Fibroblast of the aortic adventitia (primary cell): ENCODE measurements at regions not wholly inside any gene's neighbourhood (a gene's known extent, or its start where the extent isn't known, plus 50 kb on each side); places are given as distances from the start of the nearest gene placed in this dataset.

ENCODE experiments used
- DNase-seq: peaks from one replicate; pipeline ENCODE4 v3.0.0-alpha.2; 2010; ENCODE audit warnings: low read depth
- H3K4me3 ChIP-seq: 2 replicates; pipeline ENCODE4 v1.5.1; 2011; ENCODE audit warnings: low read depth, mild to moderate bottlenecking, control low read depth, low read length, moderate library complexity
- TF ChIP-seq, protein P1 (sequence below): IDR thresholded peaks from 2 replicates; pipeline ENCODE4 v1.5.1; 2011; ENCODE audit warnings: mild to moderate bottlenecking, low read length, control low read depth, inconsistent platforms; ENCODE audit not compliant: insufficient read depth

DNA sequence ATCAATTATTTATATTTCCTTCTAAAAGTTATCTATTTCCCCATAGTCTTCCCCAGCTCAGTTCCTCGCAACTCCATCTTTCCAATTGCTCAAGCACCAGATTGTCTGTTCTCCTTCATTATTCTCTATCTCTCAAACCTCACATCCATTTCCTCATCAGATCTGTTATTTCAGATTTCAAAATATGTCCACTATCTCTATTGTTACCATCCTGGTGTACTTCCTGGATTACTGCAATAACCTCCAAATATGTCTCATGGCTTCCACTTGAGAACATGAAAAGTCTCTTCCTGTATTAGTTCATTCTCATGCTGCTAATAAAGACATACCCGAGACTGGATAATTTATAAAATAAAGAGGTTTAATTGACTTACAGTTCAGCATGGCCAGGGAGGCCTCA lies 641.7 kb upstream of the ZEB2 start:
- no peak overlapping the region for H3K4me3 ChIP-seq
- TF ChIP-seq, protein P1, sequence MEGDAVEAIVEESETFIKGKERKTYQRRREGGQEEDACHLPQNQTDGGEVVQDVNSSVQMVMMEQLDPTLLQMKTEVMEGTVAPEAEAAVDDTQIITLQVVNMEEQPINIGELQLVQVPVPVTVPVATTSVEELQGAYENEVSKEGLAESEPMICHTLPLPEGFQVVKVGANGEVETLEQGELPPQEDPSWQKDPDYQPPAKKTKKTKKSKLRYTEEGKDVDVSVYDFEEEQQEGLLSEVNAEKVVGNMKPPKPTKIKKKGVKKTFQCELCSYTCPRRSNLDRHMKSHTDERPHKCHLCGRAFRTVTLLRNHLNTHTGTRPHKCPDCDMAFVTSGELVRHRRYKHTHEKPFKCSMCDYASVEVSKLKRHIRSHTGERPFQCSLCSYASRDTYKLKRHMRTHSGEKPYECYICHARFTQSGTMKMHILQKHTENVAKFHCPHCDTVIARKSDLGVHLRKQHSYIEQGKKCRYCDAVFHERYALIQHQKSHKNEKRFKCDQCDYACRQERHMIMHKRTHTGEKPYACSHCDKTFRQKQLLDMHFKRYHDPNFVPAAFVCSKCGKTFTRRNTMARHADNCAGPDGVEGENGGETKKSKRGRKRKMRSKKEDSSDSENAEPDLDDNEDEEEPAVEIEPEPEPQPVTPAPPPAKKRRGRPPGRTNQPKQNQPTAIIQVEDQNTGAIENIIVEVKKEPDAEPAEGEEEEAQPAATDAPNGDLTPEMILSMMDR: no peak
- no peak for DNase-seq

DNA sequence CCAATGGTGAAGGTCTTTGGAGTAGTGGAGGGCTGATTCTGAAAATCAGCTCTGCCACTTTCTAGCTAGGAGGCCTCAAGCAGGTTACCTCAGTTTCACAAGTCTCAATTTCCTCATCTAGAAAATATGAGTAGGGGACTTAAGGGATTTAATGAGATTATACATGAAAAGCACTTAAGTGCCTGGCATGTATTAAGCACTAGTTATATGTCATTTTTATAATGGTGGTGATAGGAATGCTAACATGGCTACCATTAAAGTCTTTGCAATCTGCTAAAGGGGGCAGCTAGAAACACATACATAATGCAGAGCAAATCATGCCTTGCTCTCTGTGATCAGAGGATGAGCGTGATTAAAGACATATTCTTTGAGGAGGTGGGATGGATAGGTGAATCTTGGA lies 640.9 kb upstream of the ZEB2 start:
- H3K4me3 ChIP-seq: no peak overlapping the region
- no peak for DNase-seq
- TF ChIP-seq, protein P1: no peak

DNA sequence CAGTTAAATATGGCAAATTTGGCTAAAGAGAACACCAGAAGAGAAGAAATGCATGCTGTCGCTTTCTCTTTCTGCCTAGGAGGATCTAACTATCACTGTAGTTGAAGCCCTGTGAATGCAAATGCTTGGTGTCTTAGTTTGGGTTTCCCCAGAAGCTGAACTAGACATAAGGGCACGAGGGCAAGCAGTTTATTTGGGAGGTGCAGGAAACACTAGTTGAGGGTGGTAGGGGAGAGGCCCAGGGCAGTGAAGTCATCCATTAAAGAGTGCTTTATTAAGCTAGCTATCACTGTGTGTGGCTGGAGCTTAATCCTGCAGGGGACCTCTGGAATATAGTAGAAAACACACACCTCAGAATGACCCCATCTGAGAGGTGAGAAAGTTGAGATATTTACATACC lies 639.8 kb upstream of the ZEB2 start:
- no peak overlapping the region for H3K4me3 ChIP-seq
- TF ChIP-seq, protein P1: no peak
- DNase-seq: no peak

DNA sequence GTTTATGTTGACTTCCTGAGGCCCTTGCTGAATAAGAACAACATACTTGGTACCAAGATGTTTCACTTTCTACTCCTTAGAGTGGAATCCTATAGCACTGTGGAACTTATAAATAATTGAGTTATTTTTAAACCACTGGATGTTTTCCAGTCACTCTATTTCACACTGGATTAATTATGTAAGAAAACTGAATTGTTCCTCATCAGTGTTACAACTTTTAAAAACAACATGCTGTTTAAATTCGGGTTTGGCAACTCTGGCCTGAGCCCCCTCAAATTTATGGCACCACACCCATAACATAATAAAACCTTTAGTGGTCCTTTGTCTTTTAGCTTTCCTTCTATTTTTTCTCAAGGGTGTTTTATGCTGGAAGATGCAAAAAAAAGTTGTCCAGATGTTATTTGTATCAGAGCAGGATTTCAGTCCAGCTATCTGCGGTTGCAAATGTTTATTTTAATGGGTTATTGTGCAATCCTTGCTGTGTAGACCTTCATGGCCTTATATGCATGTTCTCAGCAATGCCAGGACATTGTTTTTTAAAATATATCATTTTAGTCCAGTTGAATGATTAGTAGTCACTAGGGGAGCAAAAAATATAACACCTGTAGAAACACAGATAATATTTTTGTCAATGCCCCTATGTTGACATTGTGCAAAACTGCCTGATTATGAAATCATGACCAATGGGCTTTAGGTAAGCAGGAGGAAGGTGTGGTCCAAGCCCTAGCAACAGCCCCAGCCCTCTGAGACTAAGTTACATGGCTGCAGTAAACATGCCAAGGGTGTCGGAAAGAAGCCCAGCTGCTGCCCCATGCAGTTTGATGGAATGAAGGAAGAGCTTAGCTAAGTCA lies 638.0 kb upstream of the ZEB2 start:
- no peak overlapping the region for H3K4me3 ChIP-seq
- DNase-seq: peak; percentile 98
- TF ChIP-seq, protein P1: no peak

DNA sequence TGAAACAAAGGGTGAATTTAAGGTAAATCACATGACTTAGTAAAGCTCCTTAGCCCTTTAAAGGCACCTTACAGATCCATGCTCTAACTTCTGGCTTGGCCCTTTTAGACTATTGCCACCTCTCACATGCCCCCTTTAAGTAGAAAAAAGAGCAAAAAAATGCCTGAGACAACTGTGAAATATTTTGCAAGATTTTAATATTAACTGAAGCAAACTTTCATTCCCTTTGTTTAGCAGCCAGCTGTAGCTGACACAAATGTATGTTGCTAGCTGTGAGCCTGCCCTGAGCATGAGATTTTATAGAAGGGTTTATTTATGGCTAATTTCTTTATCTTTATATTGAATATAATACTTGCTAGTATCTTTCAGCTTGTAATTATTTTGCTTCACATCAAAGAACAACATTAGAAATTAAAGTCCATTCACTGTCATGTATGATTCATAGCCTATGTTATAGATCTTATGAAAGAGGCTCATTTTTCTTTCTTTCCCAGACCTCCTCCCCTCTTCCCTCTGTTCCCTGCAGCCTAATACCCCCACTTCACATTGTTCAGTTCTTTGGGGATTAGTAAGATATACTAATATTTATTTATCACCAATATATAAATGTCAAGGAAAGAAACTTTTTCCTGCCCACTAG lies 637.2 kb upstream of the ZEB2 start:
- no peak overlapping the region for H3K4me3 ChIP-seq
- TF ChIP-seq, protein P1: no peak
- DNase-seq: no peak

DNA sequence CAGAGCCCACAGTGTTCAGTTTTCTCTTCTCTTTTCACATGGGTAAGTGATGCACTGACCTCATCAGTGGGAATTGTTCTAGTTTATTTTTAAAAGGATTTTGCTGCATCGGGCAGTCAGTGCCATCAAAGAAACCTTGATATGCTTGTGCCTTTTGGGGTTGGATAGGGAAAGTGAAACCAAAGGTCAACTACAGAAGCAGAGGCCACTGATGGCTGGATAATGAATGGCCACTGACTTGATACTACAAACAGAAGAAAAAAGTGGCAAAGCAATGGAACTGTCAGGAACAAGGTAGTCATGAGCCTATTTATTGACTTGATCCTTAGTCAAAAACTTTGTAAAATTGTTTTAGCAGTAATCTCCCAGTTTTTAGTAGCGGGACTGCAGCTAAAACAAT lies 636.3 kb upstream of the ZEB2 start:
- TF ChIP-seq, protein P1: no peak
- H3K4me3 ChIP-seq: no peak overlapping the region
- DNase-seq: no peak
